Testis (tissue), 2 donors: ENCODE measurements at regions not wholly inside any gene's neighbourhood (a gene's known extent, or its start where the extent isn't known, plus 50 kb on each side); places are given as distances from the start of the nearest gene placed in this dataset.

Experiments
- DNase-seq: peaks from one replicate; pipeline ENCODE4 v3.0.0-alpha.2; 2019
- H3K27ac ChIP-seq, 2 donors: fragments of 200-600 bp; sonication (generic); one replicate each; pipeline ENCODE4 v1.5.1; 2019
- H3K27me3 ChIP-seq: fragments of 200-600 bp; sonication (generic); one replicate; pipeline ENCODE4 v1.5.1; 2019
- H3K36me3 ChIP-seq: fragments of 200-600 bp; sonication (generic); one replicate; pipeline ENCODE4 v1.5.1; 2017; ENCODE audit warnings: low read depth; ENCODE audit errors: missing control alignments
- H3K4me1 ChIP-seq: fragments of 200-600 bp; sonication (generic); one replicate; pipeline ENCODE4 v1.5.1; 2019
- H3K4me3 ChIP-seq, 2 donors: fragments of 200-600 bp; sonication (generic); one replicate each; pipeline ENCODE4 v1.5.1; 2017 to 2019
- H3K9me3 ChIP-seq: fragments of 200-600 bp; sonication (generic); one replicate; pipeline ENCODE4 v1.5.1; 2017
- CTCF ChIP-seq, 3 experiments: fragments of 450-650 bp in 2 of 3; fragments of 200-600 bp in 1 of 3; sonication (generic) in 1 of 3; IDR thresholded peaks; one replicate each; pipeline ENCODE4 v1.5.1; 2016 to 2019; ENCODE audit warnings: antibody characterized with exemption in 3 of 3, mild to moderate bottlenecking in 2 of 3, moderate library complexity in 1 of 3
- POLR2A ChIP-seq: fragments of 450-650 bp; IDR thresholded peaks from one replicate; pipeline ENCODE4 v1.6.1; 2017; ENCODE audit warnings: antibody characterized with exemption, mild to moderate bottlenecking, moderate library complexity
- WGBS, 2 donors: methylation state at CpG; one replicate each; pipeline ENCODE4 v1.1.5; 2018; 5-methylcytosine and 5-hydroxymethylcytosine counted together
- intact Hi-C: fragments of 100-400 bp; cut with DNase I; formaldehyde crosslinking; loops from one replicate; pipeline ENCODE4 v1.15.1; 2023; ENCODE audit warnings: low total_unique reads

- no peaks in the 10 kb centered on the region for H3K4me1 ChIP-seq
- H3K27me3 ChIP-seq = no peaks in the 10 kb centered on the region
- intact Hi-C loops = no loop called here
- 60 to 70% methylated on average over 4 of the region's 4 CpGs for WGBS, 2 donors
- H3K4me3 ChIP-seq = no peak overlapping the region
- no peaks in the 10 kb centered on the region for H3K9me3 ChIP-seq
- DNase-seq = no peak
- H3K36me3 ChIP-seq = no peaks in the 10 kb centered on the region
- H3K27ac ChIP-seq = no peak overlapping the region
- no peak for TF ChIP-seq CTCF (IDR thresholded peaks at IDR 0.05)
- TF ChIP-seq POLR2A = no peak
Measured at GRCh38 chr17:71247441-71248015, 873.3 kb upstream of the SOX9 start.

GRCh38 chr17:71251276-71251675, 869.5 kb upstream of the SOX9 start:
- TF ChIP-seq POLR2A (no peak), CTCF (IDR thresholded peaks at IDR 0.05) (no peak)
- Histone ChIP-seq H3K9me3 (no peaks in the 10 kb centered on the region), H3K27ac (no peak overlapping the region), H3K36me3 (no peaks in the 10 kb centered on the region), H3K4me3 (no peak overlapping the region), H3K4me1 (no peaks in the 10 kb centered on the region), H3K27me3 (no peaks in the 10 kb centered on the region)
- 59 to 70% methylated on average over 2 of the region's 2 CpGs for WGBS, 2 donors
- DNase-seq = no peak
- intact Hi-C loops = no loop called here

GRCh38 chr17:71251951-71252350, 868.9 kb upstream of the SOX9 start:
- 80 to 93% methylated on average over 2 of the region's 2 CpGs for WGBS, 2 donors
- intact Hi-C loops = no loop called here

GRCh38 chr17:71252436-71252835, 868.4 kb upstream of the SOX9 start:
- intact Hi-C loops = no loop called here
- no peaks in the 10 kb centered on the region for H3K36me3 ChIP-seq
- H3K4me3 ChIP-seq = no peak overlapping the region
- TF ChIP-seq CTCF (IDR thresholded peaks at IDR 0.05) (no peak), POLR2A (no peak)
- no peak overlapping the region for H3K27ac ChIP-seq
- H3K4me1 ChIP-seq = no peaks in the 10 kb centered on the region
- H3K9me3 ChIP-seq = no peaks in the 10 kb centered on the region
- DNase-seq = no peak
- WGBS, 2 donors = 0 to 44% methylated on average over 1 of the region's 1 CpG
- H3K27me3 ChIP-seq = no peaks in the 10 kb centered on the region

More at GRCh38 chr17:71251951-71252350, 868.9 kb upstream of the SOX9 start:
- no peak overlapping the region for H3K27ac ChIP-seq
- H3K27me3 ChIP-seq = no peaks in the 10 kb centered on the region
- H3K4me3 ChIP-seq = no peak overlapping the region
- H3K36me3 ChIP-seq = no peaks in the 10 kb centered on the region
- H3K4me1 ChIP-seq = no peaks in the 10 kb centered on the region
- TF ChIP-seq POLR2A = no peak
- TF ChIP-seq CTCF (IDR thresholded peaks at IDR 0.05) = no peak
- no peak for DNase-seq
- no peaks in the 10 kb centered on the region for H3K9me3 ChIP-seq

GRCh38 chr17:71257096-71257495, 863.7 kb upstream of the SOX9 start:
- no peak overlapping the region for H3K27ac ChIP-seq
- no peaks in the 10 kb centered on the region for H3K36me3 ChIP-seq
- intact Hi-C loops = no loop called here
- no peaks in the 10 kb centered on the region for H3K27me3 ChIP-seq
- 85 to 89% methylated on average over 2 of the region's 2 CpGs for WGBS, 2 donors
- no peak overlapping the region for H3K4me3 ChIP-seq
- no peaks in the 10 kb centered on the region for H3K9me3 ChIP-seq
- H3K4me1 ChIP-seq = no peaks in the 10 kb centered on the region
- TF ChIP-seq POLR2A (no peak), CTCF (IDR thresholded peaks at IDR 0.05) (no peak)
- no peak for DNase-seq
